Endothelial cell of umbilical vein (primary cell): ENCODE measurements at regions not wholly inside any gene's neighbourhood (a gene's known extent, or its start where the extent isn't known, plus 50 kb on each side); places are given as distances from the start of the nearest gene placed in this dataset.

ENCODE experiments used
- BruUV-seq: library from RNA; stranded (reverse); fragments of 400-500 nt; replicated peaks from 2 replicates; lab custom pipeline; 2021; lab: Mats Ljungman, UMichigan
- CTCF ChIA-PET: fragments of 300-600, 350-600 bp; sonication (Branson Sonifier 250); formaldehyde crosslinking; loops from one replicate; lab custom pipeline; 2021; ENCODE audit warnings: antibody characterized with exemption, inconsistent platforms; lab: Charles Lee
- POLR2A ChIA-PET: fragments of 300-600, 350-600 bp; sonication (Branson Sonifier 250); formaldehyde crosslinking; loops from one replicate; lab custom pipeline; 2021; ENCODE audit warnings: antibody characterized with exemption, inconsistent platforms; lab: Charles Lee
- DNase-seq: peaks from one replicate; pipeline ENCODE4 v3.0.0-alpha.2; 2011; ENCODE audit warnings: low read depth, low spot score
- FAIRE-seq: peaks from 2 replicates; lab custom pipeline; 2011; peaks lifted over from hg19 to GRCh38; lab: Jason Lieb, UNC
- H2AFZ ChIP-seq: 2 replicates; pipeline ENCODE4 v1.6.0; 2012; ENCODE audit warnings: low read depth, low read length, control low read depth, inconsistent platforms
- H3K27ac ChIP-seq: 2 replicates; pipeline ENCODE4 v1.5.1; 2011; ENCODE audit warnings: low read depth, mild to moderate bottlenecking, control low read depth, low read length, moderate library complexity; ENCODE audit not compliant: insufficient read depth
- H3K27me3 ChIP-seq, 2 experiments: 2 replicates each; pipeline versions ENCODE4 v1.6.0 to v1.6.1; 2011; ENCODE audit warnings: low read length in 2 of 2, mixed read lengths in 1 of 2; ENCODE audit not compliant: control insufficient read depth in 2 of 2, insufficient read depth in 2 of 2
- H3K36me3 ChIP-seq, 2 experiments: 2 replicates in 1 of 2; 3 replicates in 1 of 2; pipeline ENCODE4 v1.5.1; 2011; ENCODE audit warnings: low read length in 2 of 2, mild to moderate bottlenecking in 1 of 2, moderate library complexity in 1 of 2; ENCODE audit not compliant: control insufficient read depth in 2 of 2, insufficient read depth in 2 of 2; ENCODE audit errors: extremely low read depth in 1 of 2
- H3K4me1 ChIP-seq: 3 replicates; pipeline ENCODE4 v1.5.1; 2011; ENCODE audit warnings: mild to moderate bottlenecking, low read length; ENCODE audit not compliant: control insufficient read depth, insufficient read depth; ENCODE audit errors: extremely low read depth
- H3K4me2 ChIP-seq: 2 replicates; pipeline ENCODE4 v1.6.1; 2011; ENCODE audit warnings: low read length, control low read depth, mixed read lengths; ENCODE audit not compliant: insufficient read depth
- H3K4me3 ChIP-seq, 3 experiments: fragments of 200-600 bp in 1 of 3; sonication (generic), shearing (Covaris generic) in 1 of 3; replicated peaks in 1 of 3; 2 replicates each; pipeline ENCODE4 v1.5.1; 2011 to 2016; ENCODE audit warnings: control low read depth in 3 of 3, low read length in 3 of 3, mild to moderate bottlenecking in 2 of 3, inconsistent platforms in 1 of 3, low read depth in 1 of 3, moderate library complexity in 1 of 3; ENCODE audit not compliant: insufficient read depth in 1 of 3
- H3K79me2 ChIP-seq: 2 replicates; pipeline ENCODE4 v1.6.0; 2012; ENCODE audit warnings: low read length, inconsistent platforms; ENCODE audit not compliant: control insufficient read depth, insufficient read depth
- H3K9ac ChIP-seq: replicated peaks from 2 replicates; pipeline ENCODE3; 2011; ENCODE audit warnings: low read length, control low read depth; ENCODE audit not compliant: insufficient read depth; ENCODE audit errors: extremely low read depth
- H3K9me1 ChIP-seq: replicated peaks from 3 replicates; pipeline ENCODE4 v1.6.0; 2011; ENCODE audit warnings: mild to moderate bottlenecking, low read length; ENCODE audit not compliant: control insufficient read depth, insufficient read depth; ENCODE audit errors: extremely low read depth
- H3K9me3 ChIP-seq: replicated peaks from 2 replicates; pipeline ENCODE4 v1.5.1; 2012; ENCODE audit warnings: low read length, inconsistent platforms; ENCODE audit not compliant: control insufficient read depth, insufficient read depth
- H4K20me1 ChIP-seq: replicated peaks from 2 replicates; pipeline ENCODE3; 2011; ENCODE audit warnings: mild to moderate bottlenecking, low read length; ENCODE audit not compliant: control insufficient read depth, insufficient read depth; ENCODE audit errors: extremely low read depth
- CTCF ChIP-seq, 2 donors: IDR thresholded peaks; 1 replicate in 1 of 2; 2 replicates in 1 of 2; pipeline ENCODE4 v1.5.1; 2011; ENCODE audit warnings: low read length in 2 of 2, mild to moderate bottlenecking in 2 of 2, moderate library complexity in 2 of 2, control low read depth in 1 of 2, inconsistent platforms in 1 of 2, low read depth in 1 of 2; ENCODE audit not compliant: insufficient read depth in 1 of 2; ENCODE audit errors: extremely low read depth in 1 of 2
- EZH2 ChIP-seq: IDR thresholded peaks from 2 replicates; pipeline ENCODE4 v1.6.1; 2012; ENCODE audit warnings: borderline replicate concordance, low read depth, mild to moderate bottlenecking, moderate library complexity, low read length, inconsistent platforms; ENCODE audit not compliant: severe bottlenecking
- FOS ChIP-seq: IDR thresholded peaks from 2 replicates; pipeline ENCODE4 v1.6.1; 2011; ENCODE audit warnings: mild to moderate bottlenecking, low read length, moderate library complexity, borderline replicate concordance; ENCODE audit not compliant: insufficient read depth
- GATA2 ChIP-seq: IDR thresholded peaks from 2 replicates; pipeline ENCODE4 v1.7.0; 2011; ENCODE audit warnings: low read depth, mild to moderate bottlenecking, moderate library complexity, mixed read lengths, low read length; ENCODE audit not compliant: insufficient read length, insufficient read depth
- JUN ChIP-seq: IDR thresholded peaks from 2 replicates; pipeline ENCODE4 v1.6.1; 2011; ENCODE audit warnings: borderline replicate concordance, low read depth; ENCODE audit not compliant: insufficient read length, insufficient read depth
- MYC ChIP-seq: IDR thresholded peaks from one replicate; pipeline ENCODE4 v1.6.1; 2011; ENCODE audit warnings: mild to moderate bottlenecking, low read depth, low read length
- dilution Hi-C: fragments of 300-500 bp; cut with MboI; formaldehyde crosslinking; loops from one replicate; pipeline ENCODE4 v1.15.0; 2019; ENCODE audit warnings: low sequenced_read_pairs; ENCODE audit not compliant: extremely low pct_ligation_motif_present
- intact Hi-C: fragments of 100-400 bp; cut with micrococcal nuclease; formaldehyde crosslinking; loops from one replicate; pipeline ENCODE4 v1.10.0; 2022

- TF ChIP-seq CTCF (IDR thresholded peaks at IDR 0.05; ENCODE audit: extremely low read depth in 1 of 2, insufficient read depth in 1 of 2, low read depth in 1 of 2, low read length in 2 of 2) (no peak), JUN (no peak), EZH2 (no peak), MYC (no peak)
- Histone ChIP-seq H3K9me3 (no peaks in the 10 kb centered on the region), H2AFZ (no peak overlapping the region), H3K9me1 (no peaks in the 10 kb centered on the region), H3K4me3 (no peak overlapping the region), H3K4me2 (no peak overlapping the region), H4K20me1 (no peaks in the 10 kb centered on the region), H3K36me3 (no peaks in the 10 kb centered on the region), H3K27ac (no peak overlapping the region), H3K79me2 (no peaks in the 10 kb centered on the region), H3K9ac (no peak overlapping the region), H3K4me1 (no peaks in the 10 kb centered on the region), H3K27me3 (no peaks in the 10 kb centered on the region)
- DNase-seq (no peak), FAIRE-seq (no peak)
- POLR2A ChIA-PET: no interaction called here
- dilution Hi-C loops: no loop called here
- CTCF ChIA-PET: no interaction called here
- intact Hi-C loops: no loop called here
- BruUV-seq: no TSS peak
Observed at GRCh38 chr2:147600646-147601045, 244.2 kb upstream of the ACVR2A start.

- FAIRE-seq (no peak), DNase-seq (no peak)
- dilution Hi-C loops (no loop called here), intact Hi-C loops (no loop called here)
- Histone ChIP-seq H3K9me3 (no peaks in the 10 kb centered on the region), H3K27ac (no peak overlapping the region), H3K36me3 (no peaks in the 10 kb centered on the region), H3K27me3 (no peaks in the 10 kb centered on the region), H3K79me2 (no peaks in the 10 kb centered on the region), H3K4me1 (no peaks in the 10 kb centered on the region), H4K20me1 (no peaks in the 10 kb centered on the region), H3K9me1 (no peaks in the 10 kb centered on the region), H3K4me3 (no peak overlapping the region), H3K4me2 (no peak overlapping the region), H2AFZ (no peak overlapping the region), H3K9ac (no peak overlapping the region)
- ChIA-PET POLR2A (no interaction called here), CTCF (no interaction called here)
- TF ChIP-seq FOS (no peak), CTCF (IDR thresholded peaks at IDR 0.05; ENCODE audit: extremely low read depth in 1 of 2, insufficient read depth in 1 of 2, low read depth in 1 of 2, low read length in 2 of 2) (no peak), GATA2 (no peak), MYC (no peak), JUN (no peak), EZH2 (no peak)
- no TSS peak for BruUV-seq
Observed at GRCh38 chr2:147600223-147600622, 244.6 kb upstream of the ACVR2A start.
